GM13977 (cell line): ENCODE measurements at regions not wholly inside any gene's neighbourhood (a gene's known extent, or its start where the extent isn't known, plus 50 kb on each side); places are given as distances from the start of the nearest gene placed in this dataset.

Experiments used
- DNase-seq: peaks from one replicate; pipeline ENCODE4 v3.0.0; 2012; ENCODE audit warnings: low spot score
- CTCF ChIP-seq: IDR thresholded peaks from 2 replicates; pipeline ENCODE4 v1.5.1; 2012; ENCODE audit warnings: mild to moderate bottlenecking, control low read depth; ENCODE audit not compliant: insufficient read depth; ENCODE audit errors: extremely low read depth, missing control alignments
- in situ Hi-C: fragments of 300-500 bp; cut with MboI; formaldehyde crosslinking; loops from one replicate; pipeline ENCODE4 v1.12.0; 2022; ENCODE audit warnings: low sequenced_read_pairs, low pct_unique_long_range_greater_than_20kb, mixed read lengths, inconsistent platforms; ENCODE audit not compliant: unreplicated experiment

- in situ Hi-C loops, result no loop called here
- no peak for TF ChIP-seq CTCF
- DNase-seq, result no peak
These were observed 67.7 kb upstream of the TMEM72 start for GRCh38 chr10:44843484-44843883.

GRCh38 chr10:44845361-44846175 is 65.6 kb upstream of the TMEM72 start:
- DNase-seq, result no peak
- TF ChIP-seq CTCF, result no peak
- in situ Hi-C loops, result no loop called here

GRCh38 chr10:44847110-44847509 is 64.0 kb upstream of the TMEM72 start:
- TF ChIP-seq CTCF, result no peak
- in situ Hi-C loops, result no loop called here
- DNase-seq, result no peak

GRCh38 chr10:44848211-44848610 is 62.9 kb upstream of the TMEM72 start:
- no peak for DNase-seq
- in situ Hi-C loops, result no loop called here
- TF ChIP-seq CTCF, result no peak

- no peak for TF ChIP-seq CTCF
- no peak for DNase-seq
- in situ Hi-C loops, result loop anchor here (25.0 kb wide), 2 partner anchors 463 to 1188 kb away; partner anchors contain the start of gene CXCL12
These were observed 61.2 kb upstream of the TMEM72 start for GRCh38 chr10:44849936-44850335.

- TF ChIP-seq CTCF, result no peak
- in situ Hi-C loops, result loop anchor here (25.0 kb wide), 2 partner anchors 463 to 1188 kb away; partner anchors contain the start of gene CXCL12
- no peak for DNase-seq
These were observed 60.7 kb upstream of the TMEM72 start for GRCh38 chr10:44850356-44850934.
